Endothelial cell of umbilical vein (primary cell): ENCODE measurements at regions not wholly inside any gene's neighbourhood (a gene's known extent, or its start where the extent isn't known, plus 50 kb on each side); places are given as distances from the start of the nearest gene placed in this dataset.

Source experiments
- BruUV-seq: library from RNA; stranded (reverse); fragments of 400-500 nt; replicated peaks from 2 replicates; lab custom pipeline; 2021; lab: Mats Ljungman, UMichigan
- CTCF ChIA-PET: fragments of 300-600, 350-600 bp; sonication (Branson Sonifier 250); formaldehyde crosslinking; loops from one replicate; lab custom pipeline; 2021; ENCODE audit warnings: antibody characterized with exemption, inconsistent platforms; lab: Charles Lee
- POLR2A ChIA-PET: fragments of 300-600, 350-600 bp; sonication (Branson Sonifier 250); formaldehyde crosslinking; loops from one replicate; lab custom pipeline; 2021; ENCODE audit warnings: antibody characterized with exemption, inconsistent platforms; lab: Charles Lee
- DNase-seq: peaks from one replicate; pipeline ENCODE4 v3.0.0-alpha.2; 2011; ENCODE audit warnings: low read depth, low spot score
- FAIRE-seq: peaks from 2 replicates; lab custom pipeline; 2011; peaks lifted over from hg19 to GRCh38; lab: Jason Lieb, UNC
- H2AFZ ChIP-seq: 2 replicates; pipeline ENCODE4 v1.6.0; 2012; ENCODE audit warnings: low read depth, low read length, control low read depth, inconsistent platforms
- H3K27ac ChIP-seq: 2 replicates; pipeline ENCODE4 v1.5.1; 2011; ENCODE audit warnings: low read depth, mild to moderate bottlenecking, control low read depth, low read length, moderate library complexity; ENCODE audit not compliant: insufficient read depth
- H3K27me3 ChIP-seq, 2 experiments: 2 replicates each; pipeline versions ENCODE4 v1.6.0 to v1.6.1; 2011; ENCODE audit warnings: low read length in 2 of 2, mixed read lengths in 1 of 2; ENCODE audit not compliant: control insufficient read depth in 2 of 2, insufficient read depth in 2 of 2
- H3K36me3 ChIP-seq, 2 experiments: 2 replicates in 1 of 2; 3 replicates in 1 of 2; pipeline ENCODE4 v1.5.1; 2011; ENCODE audit warnings: low read length in 2 of 2, mild to moderate bottlenecking in 1 of 2, moderate library complexity in 1 of 2; ENCODE audit not compliant: control insufficient read depth in 2 of 2, insufficient read depth in 2 of 2; ENCODE audit errors: extremely low read depth in 1 of 2
- H3K4me1 ChIP-seq: 3 replicates; pipeline ENCODE4 v1.5.1; 2011; ENCODE audit warnings: mild to moderate bottlenecking, low read length; ENCODE audit not compliant: control insufficient read depth, insufficient read depth; ENCODE audit errors: extremely low read depth
- H3K4me2 ChIP-seq: 2 replicates; pipeline ENCODE4 v1.6.1; 2011; ENCODE audit warnings: low read length, control low read depth, mixed read lengths; ENCODE audit not compliant: insufficient read depth
- H3K4me3 ChIP-seq, 3 experiments: fragments of 200-600 bp in 1 of 3; sonication (generic), shearing (Covaris generic) in 1 of 3; replicated peaks in 1 of 3; 2 replicates each; pipeline ENCODE4 v1.5.1; 2011 to 2016; ENCODE audit warnings: control low read depth in 3 of 3, low read length in 3 of 3, mild to moderate bottlenecking in 2 of 3, inconsistent platforms in 1 of 3, low read depth in 1 of 3, moderate library complexity in 1 of 3; ENCODE audit not compliant: insufficient read depth in 1 of 3
- H3K79me2 ChIP-seq: 2 replicates; pipeline ENCODE4 v1.6.0; 2012; ENCODE audit warnings: low read length, inconsistent platforms; ENCODE audit not compliant: control insufficient read depth, insufficient read depth
- H3K9ac ChIP-seq: replicated peaks from 2 replicates; pipeline ENCODE3; 2011; ENCODE audit warnings: low read length, control low read depth; ENCODE audit not compliant: insufficient read depth; ENCODE audit errors: extremely low read depth
- H3K9me1 ChIP-seq: replicated peaks from 3 replicates; pipeline ENCODE4 v1.6.0; 2011; ENCODE audit warnings: mild to moderate bottlenecking, low read length; ENCODE audit not compliant: control insufficient read depth, insufficient read depth; ENCODE audit errors: extremely low read depth
- H3K9me3 ChIP-seq: replicated peaks from 2 replicates; pipeline ENCODE4 v1.5.1; 2012; ENCODE audit warnings: low read length, inconsistent platforms; ENCODE audit not compliant: control insufficient read depth, insufficient read depth
- H4K20me1 ChIP-seq: replicated peaks from 2 replicates; pipeline ENCODE3; 2011; ENCODE audit warnings: mild to moderate bottlenecking, low read length; ENCODE audit not compliant: control insufficient read depth, insufficient read depth; ENCODE audit errors: extremely low read depth
- EZH2 ChIP-seq: IDR thresholded peaks from 2 replicates; pipeline ENCODE4 v1.6.1; 2012; ENCODE audit warnings: borderline replicate concordance, low read depth, mild to moderate bottlenecking, moderate library complexity, low read length, inconsistent platforms; ENCODE audit not compliant: severe bottlenecking
- FOS ChIP-seq: IDR thresholded peaks from 2 replicates; pipeline ENCODE4 v1.6.1; 2011; ENCODE audit warnings: mild to moderate bottlenecking, low read length, moderate library complexity, borderline replicate concordance; ENCODE audit not compliant: insufficient read depth
- JUN ChIP-seq: IDR thresholded peaks from 2 replicates; pipeline ENCODE4 v1.6.1; 2011; ENCODE audit warnings: borderline replicate concordance, low read depth; ENCODE audit not compliant: insufficient read length, insufficient read depth
- MYC ChIP-seq: IDR thresholded peaks from one replicate; pipeline ENCODE4 v1.6.1; 2011; ENCODE audit warnings: mild to moderate bottlenecking, low read depth, low read length
- POLR2A ChIP-seq: IDR thresholded peaks from 2 replicates; pipeline ENCODE4 v1.6.1; 2012; ENCODE audit warnings: low read depth, mild to moderate bottlenecking, control low read depth, low read length
- POLR2AphosphoS5 ChIP-seq: IDR thresholded peaks from 2 replicates; pipeline ENCODE4 v1.6.1; 2012; ENCODE audit warnings: low read depth, mild to moderate bottlenecking, control low read depth, low read length, moderate library complexity; ENCODE audit not compliant: insufficient read depth
- dilution Hi-C: fragments of 300-500 bp; cut with MboI; formaldehyde crosslinking; loops from one replicate; pipeline ENCODE4 v1.15.0; 2019; ENCODE audit warnings: low sequenced_read_pairs; ENCODE audit not compliant: extremely low pct_ligation_motif_present
- intact Hi-C: fragments of 100-400 bp; cut with micrococcal nuclease; formaldehyde crosslinking; loops from one replicate; pipeline ENCODE4 v1.10.0; 2022
- TF ChIP-seq, protein P1 (sequence below), 2 donors: IDR thresholded peaks; 1 replicate in 1 of 2; 2 replicates in 1 of 2; pipeline ENCODE4 v1.5.1; 2011; ENCODE audit warnings: low read length in 2 of 2, mild to moderate bottlenecking in 2 of 2, moderate library complexity in 2 of 2, control low read depth in 1 of 2, inconsistent platforms in 1 of 2, low read depth in 1 of 2; ENCODE audit not compliant: insufficient read depth in 1 of 2; ENCODE audit errors: extremely low read depth in 1 of 2
- TF ChIP-seq, protein P2 (sequence below): IDR thresholded peaks from 2 replicates; pipeline ENCODE4 v1.6.1; 2011; ENCODE audit not compliant: insufficient read depth, insufficient read length

DNA sequence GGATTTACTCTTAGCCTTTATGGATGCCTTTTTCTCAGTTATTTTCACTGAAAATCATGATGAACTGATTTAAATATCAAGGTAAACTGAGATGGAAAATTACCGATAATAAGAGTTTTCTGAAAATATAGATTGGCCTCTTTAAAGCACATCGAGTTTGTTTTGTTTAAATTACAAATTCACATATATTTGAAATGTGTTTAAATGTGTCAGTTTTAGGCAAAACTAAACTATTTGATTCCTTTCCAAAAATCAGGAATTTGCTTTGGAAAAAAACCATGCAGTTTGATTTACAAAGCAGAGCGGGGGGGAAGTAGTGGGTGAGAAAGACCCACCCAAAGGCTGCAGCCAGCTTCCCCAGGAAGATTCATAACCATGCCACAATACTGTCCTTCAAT, 52.0 kb upstream of the EML4 start:
- Histone ChIP-seq H3K27me3 (peaks cover 4 to 7% of the 10 kb centered on the region in 2 experiments), H3K9me1 (no peaks in the 10 kb centered on the region), H4K20me1 (no peaks in the 10 kb centered on the region), H3K9me3 (no peaks in the 10 kb centered on the region), H3K4me2 (no peak overlapping the region), H3K27ac (no peak overlapping the region), H3K79me2 (no peaks in the 10 kb centered on the region), H3K4me1 (peaks cover 18% of the 10 kb centered on the region), H3K4me3 (no peak overlapping the region), H2AFZ (no peak overlapping the region), H3K36me3 (no peaks in the 10 kb centered on the region), H3K9ac (no peak overlapping the region)
- POLR2A ChIA-PET: no interaction called here
- intact Hi-C loops: no loop called here
- dilution Hi-C loops: no loop called here
- CTCF ChIA-PET: interaction anchor here (0.8 to 1.3 kb wide), 3 partner anchors 11 to 207 kb away, joined by 3 read pairs; no protein-coding TSS in a partner anchor
- no peak for TF ChIP-seq MYC
- TF ChIP-seq, protein P1, sequence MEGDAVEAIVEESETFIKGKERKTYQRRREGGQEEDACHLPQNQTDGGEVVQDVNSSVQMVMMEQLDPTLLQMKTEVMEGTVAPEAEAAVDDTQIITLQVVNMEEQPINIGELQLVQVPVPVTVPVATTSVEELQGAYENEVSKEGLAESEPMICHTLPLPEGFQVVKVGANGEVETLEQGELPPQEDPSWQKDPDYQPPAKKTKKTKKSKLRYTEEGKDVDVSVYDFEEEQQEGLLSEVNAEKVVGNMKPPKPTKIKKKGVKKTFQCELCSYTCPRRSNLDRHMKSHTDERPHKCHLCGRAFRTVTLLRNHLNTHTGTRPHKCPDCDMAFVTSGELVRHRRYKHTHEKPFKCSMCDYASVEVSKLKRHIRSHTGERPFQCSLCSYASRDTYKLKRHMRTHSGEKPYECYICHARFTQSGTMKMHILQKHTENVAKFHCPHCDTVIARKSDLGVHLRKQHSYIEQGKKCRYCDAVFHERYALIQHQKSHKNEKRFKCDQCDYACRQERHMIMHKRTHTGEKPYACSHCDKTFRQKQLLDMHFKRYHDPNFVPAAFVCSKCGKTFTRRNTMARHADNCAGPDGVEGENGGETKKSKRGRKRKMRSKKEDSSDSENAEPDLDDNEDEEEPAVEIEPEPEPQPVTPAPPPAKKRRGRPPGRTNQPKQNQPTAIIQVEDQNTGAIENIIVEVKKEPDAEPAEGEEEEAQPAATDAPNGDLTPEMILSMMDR (IDR thresholded peaks at IDR 0.05; ENCODE audit: extremely low read depth in 1 of 2, insufficient read depth in 1 of 2, low read depth in 1 of 2, low read length in 2 of 2): no peak
- no peak for TF ChIP-seq POLR2A
- TF ChIP-seq JUN: no peak
- no peak for TF ChIP-seq FOS
- no peak for TF ChIP-seq EZH2
- TF ChIP-seq, protein P2, sequence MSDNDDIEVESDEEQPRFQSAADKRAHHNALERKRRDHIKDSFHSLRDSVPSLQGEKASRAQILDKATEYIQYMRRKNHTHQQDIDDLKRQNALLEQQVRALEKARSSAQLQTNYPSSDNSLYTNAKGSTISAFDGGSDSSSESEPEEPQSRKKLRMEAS: no peak
- no peak for TF ChIP-seq POLR2AphosphoS5
- no peak for FAIRE-seq
- BruUV-seq: no TSS peak
- DNase-seq: no peak
